K562 (cell line): ENCODE measurements at regions not wholly inside any gene's neighbourhood (a gene's known extent, or its start where the extent isn't known, plus 50 kb on each side); places are given as distances from the start of the nearest gene placed in this dataset.
"Not testable (repeated sequence)": the region's sequence is repeated elsewhere in the genome, so short reads cannot be mapped to it uniquely, and the experiment has no call there.

Experiments
- ASH1L ChIP-seq: fragments of 450-650 bp; IDR thresholded peaks from 2 replicates; pipeline ENCODE4 v1.6.1; 2018; ENCODE audit warnings: borderline replicate concordance, mild to moderate bottlenecking, low read depth; ENCODE audit not compliant: partially characterized antibody
- CEBPB ChIP-seq: fragments of 450-650 bp; IDR thresholded peaks from 2 replicates; pipeline ENCODE4 v1.6.1; 2016; ENCODE audit warnings: missing genetic modification characterization, missing compliant biosample characterization
- FIP1L1 ChIP-seq: fragments of 200-400 bp; formaldehyde crosslinking; IDR thresholded peaks from 2 replicates; pipeline ENCODE4 v1.6.1; 2018; ENCODE audit warnings: mild to moderate bottlenecking, low read depth, low read length; ENCODE audit not compliant: poor library complexity, severe bottlenecking
- HSF4 ChIP-seq: fragments of 250-450 bp; sonication (Bioruptor Pico); IDR thresholded peaks from 2 replicates; pipeline ENCODE4 v2.1.2; 2022; ENCODE audit warnings: mild to moderate bottlenecking, moderate library complexity, borderline replicate concordance
- MBD2 ChIP-seq: sonication (generic); IDR thresholded peaks from 2 replicates; pipeline ENCODE4 v1.6.1; 2016; ENCODE audit warnings: low read depth, borderline replicate concordance
- STAG1 ChIP-seq: sonication (generic); formaldehyde crosslinking; IDR thresholded peaks from 2 replicates; pipeline ENCODE4 v1.5.0; 2020; ENCODE audit warnings: missing genetic modification reagents, borderline replicate concordance
- TARDBP ChIP-seq: fragments of 450-650 bp; IDR thresholded peaks from 2 replicates; pipeline ENCODE4 v1.6.1; 2016
- TOE1 ChIP-seq, 2 experiments: fragments of 450-650 bp in 1 of 2; sonication (generic) in 1 of 2; formaldehyde crosslinking in 1 of 2; IDR thresholded peaks; 2 replicates each; pipeline versions ENCODE4 v1.7.1 to v1.8.0; 2016 to 2022; ENCODE audit warnings: borderline replicate concordance in 2 of 2, mild to moderate bottlenecking in 2 of 2, antibody characterized with exemption in 1 of 2, inconsistent platforms in 1 of 2, low read depth in 1 of 2, missing genetic modification reagents in 1 of 2, moderate library complexity in 1 of 2
- YY1 ChIP-seq, 3 experiments: IDR thresholded peaks; 2 replicates each; pipeline ENCODE4 v1.6.1; 2011; ENCODE audit warnings: low read length in 2 of 3, mild to moderate bottlenecking in 2 of 3, moderate library complexity in 2 of 3, borderline replicate concordance in 1 of 3, control low read depth in 1 of 3, low read depth in 1 of 3; ENCODE audit not compliant: insufficient read depth in 3 of 3, insufficient replicate concordance in 2 of 3, control insufficient read depth in 1 of 3, insufficient read length in 1 of 3; ENCODE audit errors: extremely low read depth in 1 of 3
- TF ChIP-seq, protein P1 (sequence below), 2 experiments: fragments of 450-650 bp; conservative IDR thresholded peaks; 2 replicates each; pipeline ENCODE4 v1.6.1; 2017; ENCODE audit warnings: mild to moderate bottlenecking in 2 of 2, moderate library complexity in 2 of 2
- TF ChIP-seq, protein P2 (sequence below): sonication (generic); formaldehyde crosslinking; IDR thresholded peaks from 2 replicates; pipeline ENCODE4 v1.5.0; 2020; ENCODE audit warnings: missing genetic modification reagents

DNA sequence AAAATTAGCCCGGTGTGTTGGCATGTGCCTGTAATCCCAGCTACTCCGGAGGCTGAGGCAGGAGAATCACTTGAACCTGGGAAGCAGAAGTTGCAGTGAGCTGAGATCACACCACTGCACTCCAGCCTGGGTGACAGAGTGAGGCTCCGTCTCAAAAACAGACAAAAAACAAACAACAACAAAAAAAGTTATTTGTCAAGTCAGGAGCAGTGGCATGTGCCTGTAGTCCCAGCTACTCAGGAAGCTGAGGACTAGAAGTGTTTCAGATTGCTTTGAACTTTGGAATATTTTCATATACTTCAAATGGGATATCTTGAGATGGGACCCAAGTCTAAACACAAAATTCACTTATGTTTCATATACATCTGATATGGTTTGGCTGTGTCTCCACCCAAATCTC lies 73.1 kb upstream of the IFNGR1 start:
- not testable (repeated sequence) for TF ChIP-seq FIP1L1; TARDBP; MBD2; ASH1L; CEBPB; STAG1 (CRISPR knock-in tag); TOE1 (IDR thresholded peaks at IDR 0.05; ENCODE audit: borderline replicate concordance); TOE1 (CRISPR knock-in tag; IDR thresholded peaks at IDR 0.05; ENCODE audit: borderline replicate concordance, low read depth); HSF4 (CRISPR knock-in tag); YY1 (IDR thresholded peaks at IDR 0.05; ENCODE audit: borderline replicate concordance in 1 of 3, control insufficient read depth in 1 of 3, extremely low read depth in 1 of 3, insufficient read depth in 3 of 3, insufficient read length in 1 of 3, insufficient replicate concordance in 2 of 3, low read depth in 1 of 3, low read length in 2 of 3)
- TF ChIP-seq, protein P1, sequence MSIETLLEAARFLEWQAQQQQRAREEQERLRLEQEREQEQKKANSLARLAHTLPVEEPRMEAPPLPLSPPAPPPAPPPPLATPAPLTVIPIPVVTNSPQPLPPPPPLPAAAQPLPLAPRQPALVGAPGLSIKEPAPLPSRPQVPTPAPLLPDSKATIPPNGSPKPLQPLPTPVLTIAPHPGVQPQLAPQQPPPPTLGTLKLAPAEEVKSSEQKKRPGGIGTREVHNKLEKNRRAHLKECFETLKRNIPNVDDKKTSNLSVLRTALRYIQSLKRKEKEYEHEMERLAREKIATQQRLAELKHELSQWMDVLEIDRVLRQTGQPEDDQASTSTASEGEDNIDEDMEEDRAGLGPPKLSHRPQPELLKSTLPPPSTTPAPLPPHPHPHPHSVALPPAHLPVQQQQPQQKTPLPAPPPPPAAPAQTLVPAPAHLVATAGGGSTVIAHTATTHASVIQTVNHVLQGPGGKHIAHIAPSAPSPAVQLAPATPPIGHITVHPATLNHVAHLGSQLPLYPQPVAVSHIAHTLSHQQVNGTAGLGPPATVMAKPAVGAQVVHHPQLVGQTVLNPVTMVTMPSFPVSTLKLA (conservative IDR thresholded peaks at IDR 0.05): not testable (repeated sequence)
- TF ChIP-seq, protein P2, sequence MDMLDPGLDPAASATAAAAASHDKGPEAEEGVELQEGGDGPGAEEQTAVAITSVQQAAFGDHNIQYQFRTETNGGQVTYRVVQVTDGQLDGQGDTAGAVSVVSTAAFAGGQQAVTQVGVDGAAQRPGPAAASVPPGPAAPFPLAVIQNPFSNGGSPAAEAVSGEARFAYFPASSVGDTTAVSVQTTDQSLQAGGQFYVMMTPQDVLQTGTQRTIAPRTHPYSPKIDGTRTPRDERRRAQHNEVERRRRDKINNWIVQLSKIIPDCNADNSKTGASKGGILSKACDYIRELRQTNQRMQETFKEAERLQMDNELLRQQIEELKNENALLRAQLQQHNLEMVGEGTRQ (CRISPR knock-in tag): not testable (repeated sequence)
